ENCODE measurements at regions not wholly inside any gene's neighbourhood (a gene's known extent, or its start where the extent isn't known, plus 50 kb on each side); places are given as distances from the start of the nearest gene placed in this dataset.

GRCh38 chr7:68559518-68559917 lies 1038.8 kb upstream of the AUTS2 start:
- TF ChIP-seq CTCF (conservative IDR thresholded peaks at IDR 0.05; ENCODE audit: low read depth, low read length) (no peak), EZH2 (IDR thresholded peaks at IDR 0.05; ENCODE audit: borderline replicate concordance, low read depth, low read length, poor library complexity, severe bottlenecking) (no peak)

All from A673 (cell line).